ENCODE measurements at regions not wholly inside any gene's neighbourhood (a gene's known extent, or its start where the extent isn't known, plus 50 kb on each side); places are given as distances from the start of the nearest gene placed in this dataset.

DNA sequence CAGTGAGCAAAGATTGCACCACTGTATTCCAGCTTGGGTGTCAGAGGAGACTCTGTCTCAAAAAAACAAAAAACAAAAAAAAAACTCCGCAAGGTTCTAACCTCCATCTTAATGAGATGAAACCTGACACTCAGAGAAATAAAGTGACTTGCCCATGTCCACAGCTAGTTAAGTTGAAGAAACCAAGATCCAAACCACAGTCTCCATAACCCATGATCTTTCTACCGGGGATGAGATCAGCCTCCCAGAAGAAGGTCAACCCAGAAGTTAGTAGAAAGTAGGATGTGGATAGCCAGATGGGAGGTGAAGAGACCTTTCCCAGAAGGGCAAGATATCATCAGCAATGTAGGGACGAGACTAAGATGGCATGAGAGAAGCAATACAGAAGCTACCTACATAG is 140.4 kb upstream of the ADRA1B start:
- TF ChIP-seq, protein P1, sequence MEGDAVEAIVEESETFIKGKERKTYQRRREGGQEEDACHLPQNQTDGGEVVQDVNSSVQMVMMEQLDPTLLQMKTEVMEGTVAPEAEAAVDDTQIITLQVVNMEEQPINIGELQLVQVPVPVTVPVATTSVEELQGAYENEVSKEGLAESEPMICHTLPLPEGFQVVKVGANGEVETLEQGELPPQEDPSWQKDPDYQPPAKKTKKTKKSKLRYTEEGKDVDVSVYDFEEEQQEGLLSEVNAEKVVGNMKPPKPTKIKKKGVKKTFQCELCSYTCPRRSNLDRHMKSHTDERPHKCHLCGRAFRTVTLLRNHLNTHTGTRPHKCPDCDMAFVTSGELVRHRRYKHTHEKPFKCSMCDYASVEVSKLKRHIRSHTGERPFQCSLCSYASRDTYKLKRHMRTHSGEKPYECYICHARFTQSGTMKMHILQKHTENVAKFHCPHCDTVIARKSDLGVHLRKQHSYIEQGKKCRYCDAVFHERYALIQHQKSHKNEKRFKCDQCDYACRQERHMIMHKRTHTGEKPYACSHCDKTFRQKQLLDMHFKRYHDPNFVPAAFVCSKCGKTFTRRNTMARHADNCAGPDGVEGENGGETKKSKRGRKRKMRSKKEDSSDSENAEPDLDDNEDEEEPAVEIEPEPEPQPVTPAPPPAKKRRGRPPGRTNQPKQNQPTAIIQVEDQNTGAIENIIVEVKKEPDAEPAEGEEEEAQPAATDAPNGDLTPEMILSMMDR (IDR thresholded peaks at IDR 0.05; ENCODE audit: low read depth, low read length): no peak
- TF ChIP-seq POLR2A (IDR thresholded peaks at IDR 0.05; ENCODE audit: extremely low read depth, insufficient read length) (no peak), MYC (IDR thresholded peaks at IDR 0.05; ENCODE audit: low read depth, low read length) (no peak)
